Prostate gland (tissue), 2 donors: ENCODE measurements at regions not wholly inside any gene's neighbourhood (a gene's known extent, or its start where the extent isn't known, plus 50 kb on each side); places are given as distances from the start of the nearest gene placed in this dataset.

Experiments
- CTCF ChIP-seq, 4 experiments: fragments of 200-600 bp in 2 of 4; fragments of 450-650 bp in 2 of 4; sonication (generic) in 2 of 4; IDR thresholded peaks; 1 replicate in 3 of 4; 2 replicates in 1 of 4; pipeline ENCODE4 v1.5.1; 2016 to 2019; ENCODE audit warnings: antibody characterized with exemption in 4 of 4, mild to moderate bottlenecking in 2 of 4, moderate library complexity in 2 of 4
- POLR2A ChIP-seq: fragments of 450-650 bp; IDR thresholded peaks from one replicate; pipeline ENCODE4 v1.6.1; 2016; ENCODE audit warnings: antibody characterized with exemption, mild to moderate bottlenecking
- POLR2AphosphoS5 ChIP-seq: sonication (generic); formaldehyde crosslinking; IDR thresholded peaks from one replicate; pipeline ENCODE4 v1.6.1; 2017; ENCODE audit warnings: antibody characterized with exemption

- no peak for TF ChIP-seq CTCF (IDR thresholded peaks at IDR 0.05)
- TF ChIP-seq POLR2AphosphoS5, result no peak
- TF ChIP-seq POLR2A, result no peak
Measured at GRCh38 chr2:123746006-123746405, 279.1 kb upstream of the CNTNAP5 start.
